ENCODE measurements at regions not wholly inside any gene's neighbourhood (a gene's known extent, or its start where the extent isn't known, plus 50 kb on each side); places are given as distances from the start of the nearest gene placed in this dataset.
"Not testable (repeated sequence)": the region's sequence is repeated elsewhere in the genome, so short reads cannot be mapped to it uniquely, and the experiment has no call there.

GRCh38 chr1:224003896-224004295, 110.0 kb upstream of the FBXO28 start:
- not testable (repeated sequence) for H3K23ac ChIP-seq (ENCODE audit: low read depth, low read length, poor library complexity); H2BK12ac ChIP-seq (ENCODE audit: low read length); H3K9ac ChIP-seq (ENCODE audit: low read depth, low read length, poor library complexity); H2BK120ac ChIP-seq (ENCODE audit: low read depth, low read length); H2AFZ ChIP-seq (ENCODE audit: low read length); H3K9me3 ChIP-seq (replicated peaks in 1 of 2; ENCODE audit: control insufficient read depth in 2 of 2, insufficient read depth in 1 of 2, low read depth in 1 of 2, low read length in 2 of 2); H3K18ac ChIP-seq (ENCODE audit: low read length); H4K8ac ChIP-seq (ENCODE audit: low read depth, low read length); H2BK15ac ChIP-seq (ENCODE audit: low read length); H3K27ac ChIP-seq (replicated peaks; ENCODE audit: low read length); H2AK5ac ChIP-seq (ENCODE audit: low read depth, low read length); H3K27me3 ChIP-seq (ENCODE audit: control insufficient read depth in 3 of 3, insufficient read depth in 3 of 3, low read depth in 1 of 3, low read length in 3 of 3); H2BK5ac ChIP-seq (ENCODE audit: low read length); H4K91ac ChIP-seq (ENCODE audit: low read depth, low read length, poor library complexity); H3K4me3 ChIP-seq (ENCODE audit: low read length in 2 of 2); DNase-seq (ENCODE audit: low spot score); H3K4me2 ChIP-seq (ENCODE audit: insufficient read depth, low read length, poor library complexity, severe bottlenecking); H3K79me1 ChIP-seq (ENCODE audit: low read depth, low read length); H3K4ac ChIP-seq (ENCODE audit: low read length); H3K4me1 ChIP-seq (ENCODE audit: control insufficient read depth in 2 of 2, insufficient read depth in 1 of 2, low read depth in 1 of 2, low read length in 2 of 2); H3K14ac ChIP-seq (ENCODE audit: low read length)
- H3K36me3 ChIP-seq (replicated peaks in 1 of 2; ENCODE audit: control insufficient read depth in 2 of 2, insufficient read depth in 2 of 2, low read length in 2 of 2), result peaks cover 1 to 16% of the 10 kb centered on the region in 2 donors
- no CpG with 5 or more reads among the region's 1 CpG for WGBS, 2 donors (ENCODE audit: extremely low coverage in 2 of 2, insufficient read length in 2 of 2, insufficient replicate concordance in 1 of 2)

GRCh38 chr1:224001757-224002156, 112.2 kb upstream of the FBXO28 start:
- H2AK5ac ChIP-seq (ENCODE audit: low read depth, low read length); H2BK15ac ChIP-seq (ENCODE audit: low read length): not testable (repeated sequence)

GRCh38 chr1:223999761-224000160, 114.2 kb upstream of the FBXO28 start:
- H2BK5ac ChIP-seq (ENCODE audit: low read length); H2AK5ac ChIP-seq (ENCODE audit: low read depth, low read length); H3K79me1 ChIP-seq (ENCODE audit: low read depth, low read length); H4K91ac ChIP-seq (ENCODE audit: low read depth, low read length, poor library complexity); H2BK15ac ChIP-seq (ENCODE audit: low read length); H3K18ac ChIP-seq (ENCODE audit: low read length); H3K14ac ChIP-seq (ENCODE audit: low read length); H2BK12ac ChIP-seq (ENCODE audit: low read length); H2BK120ac ChIP-seq (ENCODE audit: low read depth, low read length); H3K4me3 ChIP-seq (ENCODE audit: low read length in 2 of 2); H3K9ac ChIP-seq (ENCODE audit: low read depth, low read length, poor library complexity); H3K9me3 ChIP-seq (replicated peaks in 1 of 2; ENCODE audit: control insufficient read depth in 2 of 2, insufficient read depth in 1 of 2, low read depth in 1 of 2, low read length in 2 of 2); H3K4me1 ChIP-seq (ENCODE audit: control insufficient read depth in 2 of 2, insufficient read depth in 1 of 2, low read depth in 1 of 2, low read length in 2 of 2); H3K27me3 ChIP-seq (ENCODE audit: control insufficient read depth in 3 of 3, insufficient read depth in 3 of 3, low read depth in 1 of 3, low read length in 3 of 3); H3K4me2 ChIP-seq (ENCODE audit: insufficient read depth, low read length, poor library complexity, severe bottlenecking); DNase-seq (ENCODE audit: low spot score); H3K36me3 ChIP-seq (replicated peaks in 1 of 2; ENCODE audit: control insufficient read depth in 2 of 2, insufficient read depth in 2 of 2, low read length in 2 of 2); H4K8ac ChIP-seq (ENCODE audit: low read depth, low read length); H2AFZ ChIP-seq (ENCODE audit: low read length); H3K4ac ChIP-seq (ENCODE audit: low read length); H3K27ac ChIP-seq (replicated peaks; ENCODE audit: low read length); H3K23ac ChIP-seq (ENCODE audit: low read depth, low read length, poor library complexity): not testable (repeated sequence)
- WGBS, 2 donors (ENCODE audit: extremely low coverage in 2 of 2, insufficient read length in 2 of 2, insufficient replicate concordance in 1 of 2), result no CpG with 5 or more reads among the region's 4 CpGs

More at GRCh38 chr1:224001757-224002156, 112.2 kb upstream of the FBXO28 start:
- H3K14ac ChIP-seq (ENCODE audit: low read length); H3K4ac ChIP-seq (ENCODE audit: low read length); H4K8ac ChIP-seq (ENCODE audit: low read depth, low read length); H3K9ac ChIP-seq (ENCODE audit: low read depth, low read length, poor library complexity); H3K23ac ChIP-seq (ENCODE audit: low read depth, low read length, poor library complexity); H4K91ac ChIP-seq (ENCODE audit: low read depth, low read length, poor library complexity); H3K4me3 ChIP-seq (ENCODE audit: low read length in 2 of 2); H2BK5ac ChIP-seq (ENCODE audit: low read length); H3K27me3 ChIP-seq (ENCODE audit: control insufficient read depth in 3 of 3, insufficient read depth in 3 of 3, low read depth in 1 of 3, low read length in 3 of 3); H3K27ac ChIP-seq (replicated peaks; ENCODE audit: low read length); H3K4me1 ChIP-seq (ENCODE audit: control insufficient read depth in 2 of 2, insufficient read depth in 1 of 2, low read depth in 1 of 2, low read length in 2 of 2); H3K9me3 ChIP-seq (replicated peaks in 1 of 2; ENCODE audit: control insufficient read depth in 2 of 2, insufficient read depth in 1 of 2, low read depth in 1 of 2, low read length in 2 of 2); H2BK120ac ChIP-seq (ENCODE audit: low read depth, low read length); H2BK12ac ChIP-seq (ENCODE audit: low read length); H3K79me1 ChIP-seq (ENCODE audit: low read depth, low read length); H2AFZ ChIP-seq (ENCODE audit: low read length); DNase-seq (ENCODE audit: low spot score); H3K4me2 ChIP-seq (ENCODE audit: insufficient read depth, low read length, poor library complexity, severe bottlenecking); H3K18ac ChIP-seq (ENCODE audit: low read length): not testable (repeated sequence)
- WGBS, 2 donors (ENCODE audit: extremely low coverage in 2 of 2, insufficient read length in 2 of 2, insufficient replicate concordance in 1 of 2), result no CpG with 5 or more reads among the region's 2 CpGs
- peaks cover 1 to 10% of the 10 kb centered on the region in 2 donors for H3K36me3 ChIP-seq (replicated peaks in 1 of 2; ENCODE audit: control insufficient read depth in 2 of 2, insufficient read depth in 2 of 2, low read length in 2 of 2)

- not testable (repeated sequence) for H3K4me1 ChIP-seq (ENCODE audit: control insufficient read depth in 2 of 2, insufficient read depth in 1 of 2, low read depth in 1 of 2, low read length in 2 of 2); H4K91ac ChIP-seq (ENCODE audit: low read depth, low read length, poor library complexity); H3K36me3 ChIP-seq (replicated peaks in 1 of 2; ENCODE audit: control insufficient read depth in 2 of 2, insufficient read depth in 2 of 2, low read length in 2 of 2); H2BK12ac ChIP-seq (ENCODE audit: low read length); H3K27ac ChIP-seq (replicated peaks; ENCODE audit: low read length); H3K23ac ChIP-seq (ENCODE audit: low read depth, low read length, poor library complexity); H2BK5ac ChIP-seq (ENCODE audit: low read length); H2AFZ ChIP-seq (ENCODE audit: low read length); H2BK15ac ChIP-seq (ENCODE audit: low read length); H2BK120ac ChIP-seq (ENCODE audit: low read depth, low read length); H3K4me2 ChIP-seq (ENCODE audit: insufficient read depth, low read length, poor library complexity, severe bottlenecking); H3K27me3 ChIP-seq (ENCODE audit: control insufficient read depth in 3 of 3, insufficient read depth in 3 of 3, low read depth in 1 of 3, low read length in 3 of 3); H3K9me3 ChIP-seq (replicated peaks in 1 of 2; ENCODE audit: control insufficient read depth in 2 of 2, insufficient read depth in 1 of 2, low read depth in 1 of 2, low read length in 2 of 2); H3K79me1 ChIP-seq (ENCODE audit: low read depth, low read length); H2AK5ac ChIP-seq (ENCODE audit: low read depth, low read length); H4K8ac ChIP-seq (ENCODE audit: low read depth, low read length); H3K4ac ChIP-seq (ENCODE audit: low read length); H3K14ac ChIP-seq (ENCODE audit: low read length); H3K18ac ChIP-seq (ENCODE audit: low read length); H3K4me3 ChIP-seq (ENCODE audit: low read length in 2 of 2); H3K9ac ChIP-seq (ENCODE audit: low read depth, low read length, poor library complexity); DNase-seq (ENCODE audit: low spot score)
- WGBS, 2 donors (ENCODE audit: extremely low coverage in 2 of 2, insufficient read length in 2 of 2, insufficient replicate concordance in 1 of 2), result no CpG with 5 or more reads among the region's 4 CpGs
These were observed 115.0 kb upstream of the FBXO28 start for GRCh38 chr1:223998676-223999455.

All from neuronal stem cell (in vitro differentiated cells).